Hepatocyte (in vitro differentiated cells): ENCODE measurements at regions not wholly inside any gene's neighbourhood (a gene's known extent, or its start where the extent isn't known, plus 50 kb on each side); places are given as distances from the start of the nearest gene placed in this dataset.

Experiments
- EZH2 ChIP-seq: fragments of 200-600 bp; sonication (generic); IDR thresholded peaks from 2 replicates; pipeline ENCODE4 v1.6.1; 2016; ENCODE audit warnings: antibody characterized with exemption, mild to moderate bottlenecking, borderline replicate concordance
- TF ChIP-seq, protein P1 (sequence below): fragments of 200-600 bp; sonication (generic); IDR thresholded peaks from 2 replicates; pipeline ENCODE4 v1.5.1; 2016; ENCODE audit warnings: antibody characterized with exemption, mild to moderate bottlenecking; ENCODE audit not compliant: poor library complexity

GRCh38 chr3:178109691-178110090, 426.5 kb upstream of the KCNMB2 start:
- TF ChIP-seq, protein P1, sequence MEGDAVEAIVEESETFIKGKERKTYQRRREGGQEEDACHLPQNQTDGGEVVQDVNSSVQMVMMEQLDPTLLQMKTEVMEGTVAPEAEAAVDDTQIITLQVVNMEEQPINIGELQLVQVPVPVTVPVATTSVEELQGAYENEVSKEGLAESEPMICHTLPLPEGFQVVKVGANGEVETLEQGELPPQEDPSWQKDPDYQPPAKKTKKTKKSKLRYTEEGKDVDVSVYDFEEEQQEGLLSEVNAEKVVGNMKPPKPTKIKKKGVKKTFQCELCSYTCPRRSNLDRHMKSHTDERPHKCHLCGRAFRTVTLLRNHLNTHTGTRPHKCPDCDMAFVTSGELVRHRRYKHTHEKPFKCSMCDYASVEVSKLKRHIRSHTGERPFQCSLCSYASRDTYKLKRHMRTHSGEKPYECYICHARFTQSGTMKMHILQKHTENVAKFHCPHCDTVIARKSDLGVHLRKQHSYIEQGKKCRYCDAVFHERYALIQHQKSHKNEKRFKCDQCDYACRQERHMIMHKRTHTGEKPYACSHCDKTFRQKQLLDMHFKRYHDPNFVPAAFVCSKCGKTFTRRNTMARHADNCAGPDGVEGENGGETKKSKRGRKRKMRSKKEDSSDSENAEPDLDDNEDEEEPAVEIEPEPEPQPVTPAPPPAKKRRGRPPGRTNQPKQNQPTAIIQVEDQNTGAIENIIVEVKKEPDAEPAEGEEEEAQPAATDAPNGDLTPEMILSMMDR: no peak
- TF ChIP-seq EZH2: no peak
